ENCODE measurements at regions not wholly inside any gene's neighbourhood (a gene's known extent, or its start where the extent isn't known, plus 50 kb on each side); places are given as distances from the start of the nearest gene placed in this dataset.

DNA sequence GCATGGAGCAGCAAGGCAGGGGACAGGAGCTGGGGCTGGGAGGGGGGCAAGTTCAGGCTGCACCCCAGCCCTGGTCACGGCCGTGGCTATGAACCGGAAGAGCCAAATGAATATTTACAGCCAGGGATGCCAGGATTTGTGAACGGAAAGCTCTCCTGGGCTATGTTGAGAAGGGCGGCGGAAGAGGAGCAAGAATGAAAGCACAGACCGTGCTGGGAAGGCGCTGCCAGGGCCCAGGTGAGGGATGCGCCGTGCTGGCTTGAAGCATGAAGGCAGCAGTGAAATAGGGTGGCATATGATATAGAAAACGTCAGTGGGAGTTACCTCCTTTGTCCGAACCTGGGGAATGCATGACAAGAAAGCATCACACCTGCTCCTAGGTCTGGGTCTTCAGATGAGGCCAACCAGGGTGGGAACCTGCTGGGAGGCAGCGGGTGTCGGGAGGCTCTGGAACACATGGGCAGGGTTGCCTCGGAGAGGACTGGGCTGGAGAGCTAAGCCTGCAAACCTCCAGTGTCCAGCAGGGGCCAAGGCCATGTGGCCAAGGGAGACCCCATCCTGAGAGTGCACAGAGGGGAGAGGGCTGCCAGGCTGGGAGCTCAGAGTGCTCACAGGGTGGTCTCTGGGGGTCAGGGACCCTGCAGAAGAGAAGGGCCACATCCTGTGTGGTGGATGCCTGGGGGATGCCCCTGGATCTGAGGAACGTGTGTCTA, 120.6 kb upstream of the TCERG1L start:
- no peak for FAIRE-seq
- Histone ChIP-seq H3K27me3 (ENCODE audit: control insufficient read depth in 2 of 2, insufficient read depth in 2 of 2, low read length in 2 of 2) (no peaks in the 10 kb centered on the region), H3K4me2 (ENCODE audit: insufficient read depth, low read length) (no peak overlapping the region), H3K79me2 (ENCODE audit: control insufficient read depth, insufficient read depth, low read length) (no peaks in the 10 kb centered on the region), H3K9me3 (replicated peaks; ENCODE audit: control insufficient read depth, insufficient read depth, low read length) (peaks cover 9% of the 10 kb centered on the region), H3K4me1 (ENCODE audit: control insufficient read depth, extremely low read depth, insufficient read depth, low read length) (no peaks in the 10 kb centered on the region), H3K4me3 (replicated peaks in 1 of 3; ENCODE audit: insufficient read depth in 1 of 3, low read depth in 1 of 3, low read length in 3 of 3) (no peak overlapping the region), H3K36me3 (ENCODE audit: control insufficient read depth in 2 of 2, extremely low read depth in 1 of 2, insufficient read depth in 2 of 2, low read length in 2 of 2) (no peaks in the 10 kb centered on the region), H3K9me1 (replicated peaks; ENCODE audit: control insufficient read depth, extremely low read depth, insufficient read depth, low read length) (no peaks in the 10 kb centered on the region), H2AFZ (ENCODE audit: low read depth, low read length) (no peak overlapping the region), H4K20me1 (replicated peaks; ENCODE audit: control insufficient read depth, extremely low read depth, insufficient read depth, low read length) (no peaks in the 10 kb centered on the region), H3K27ac (ENCODE audit: insufficient read depth, low read depth, low read length) (no peak overlapping the region), H3K9ac (replicated peaks; ENCODE audit: extremely low read depth, insufficient read depth, low read length) (no peak overlapping the region)
- no peak for DNase-seq (ENCODE audit: low read depth, low spot score)
- TF ChIP-seq MYC (IDR thresholded peaks at IDR 0.05; ENCODE audit: low read depth, low read length): no peak
- TF ChIP-seq JUN (IDR thresholded peaks at IDR 0.05; ENCODE audit: borderline replicate concordance, insufficient read depth, insufficient read length, low read depth): no peak
- TF ChIP-seq POLR2AphosphoS5 (IDR thresholded peaks at IDR 0.05; ENCODE audit: insufficient read depth, low read depth, low read length): no peak
- no peak for TF ChIP-seq CTCF (IDR thresholded peaks at IDR 0.05; ENCODE audit: extremely low read depth in 1 of 2, insufficient read depth in 1 of 2, low read depth in 1 of 2, low read length in 2 of 2)
- no peak for TF ChIP-seq FOS (IDR thresholded peaks at IDR 0.05; ENCODE audit: borderline replicate concordance, insufficient read depth, low read length)
- TF ChIP-seq GATA2 (IDR thresholded peaks at IDR 0.05; ENCODE audit: insufficient read depth, insufficient read length, low read depth, low read length): no peak
- TF ChIP-seq POLR2A (IDR thresholded peaks at IDR 0.05; ENCODE audit: low read depth, low read length): no peak
- no peak for TF ChIP-seq EZH2 (IDR thresholded peaks at IDR 0.05; ENCODE audit: borderline replicate concordance, low read depth, low read length, severe bottlenecking)
- TF ChIP-seq, protein P1, sequence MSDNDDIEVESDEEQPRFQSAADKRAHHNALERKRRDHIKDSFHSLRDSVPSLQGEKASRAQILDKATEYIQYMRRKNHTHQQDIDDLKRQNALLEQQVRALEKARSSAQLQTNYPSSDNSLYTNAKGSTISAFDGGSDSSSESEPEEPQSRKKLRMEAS (IDR thresholded peaks at IDR 0.05; ENCODE audit: insufficient read depth, insufficient read length): no peak
- dilution Hi-C loops (cut with MboI; ENCODE audit: extremely low pct_ligation_motif_present, low sequenced_read_pairs): no loop called here
- BruUV-seq (replicated peaks): no TSS peak
- POLR2A ChIA-PET: no interaction called here
- CTCF ChIA-PET: no interaction called here
- intact Hi-C loops (cut with micrococcal nuclease): no loop called here
